ENCODE measurements at regions not wholly inside any gene's neighbourhood (a gene's known extent, or its start where the extent isn't known, plus 50 kb on each side); places are given as distances from the start of the nearest gene placed in this dataset.

DNA sequence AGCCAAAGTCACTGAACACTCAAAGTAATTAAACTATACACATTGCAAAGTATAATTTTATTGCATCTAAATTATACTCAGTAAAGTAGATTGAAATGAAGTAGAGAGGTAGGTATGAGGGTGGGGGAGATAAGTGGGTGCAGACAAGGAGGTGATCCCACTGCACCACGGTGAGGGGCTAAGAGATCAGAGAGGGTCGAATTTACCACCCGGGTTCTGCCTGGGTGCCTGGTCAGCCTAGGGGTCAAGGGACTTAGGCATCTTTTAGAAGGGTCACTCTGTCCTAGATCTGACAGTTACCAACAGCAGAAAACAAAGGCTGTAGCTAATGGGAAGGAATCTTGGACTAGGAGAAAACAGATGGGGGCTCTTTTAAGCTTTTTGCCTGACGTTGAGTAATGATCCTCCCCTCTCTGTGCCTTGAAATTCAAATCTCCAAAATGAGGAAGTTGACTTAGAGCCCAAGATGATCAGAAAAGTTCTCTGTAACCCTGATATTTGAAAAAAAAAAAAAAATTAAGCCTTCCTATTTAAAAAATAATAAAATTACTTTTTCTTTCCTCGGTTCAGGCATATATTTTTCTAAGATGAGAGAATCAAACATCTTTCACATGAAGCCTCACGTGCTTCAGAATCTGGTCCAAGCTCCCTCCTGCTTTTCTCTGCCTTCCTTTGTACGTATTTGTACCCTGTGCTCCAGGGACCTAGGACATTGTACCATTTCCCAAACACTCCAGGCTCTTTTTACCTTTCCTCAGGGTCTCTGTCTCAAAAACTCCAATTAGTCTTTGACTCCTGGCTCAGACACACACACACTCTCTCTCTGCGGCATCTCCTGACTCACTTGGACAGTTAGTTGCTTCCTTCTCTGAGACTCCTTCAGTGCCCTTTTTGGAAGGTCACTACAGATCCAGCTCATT lies 353.9 kb downstream of the CYRIA start:
- Mint-ChIP-seq H3K4me1 (ENCODE audit: low read depth, unreplicated experiment) (no peaks in the 10 kb centered on the region), H3K4me3 (ENCODE audit: unreplicated experiment) (no peak overlapping the region), H3K36me3 (ENCODE audit: unreplicated experiment) (no peaks in the 10 kb centered on the region), H3K9me3 (ENCODE audit: unreplicated experiment) (peaks cover 2% of the 10 kb centered on the region), H3K27me3 (ENCODE audit: unreplicated experiment) (no peaks in the 10 kb centered on the region), H3K27ac (ENCODE audit: unreplicated experiment) (no peak overlapping the region)
- TF ChIP-seq, protein P1, sequence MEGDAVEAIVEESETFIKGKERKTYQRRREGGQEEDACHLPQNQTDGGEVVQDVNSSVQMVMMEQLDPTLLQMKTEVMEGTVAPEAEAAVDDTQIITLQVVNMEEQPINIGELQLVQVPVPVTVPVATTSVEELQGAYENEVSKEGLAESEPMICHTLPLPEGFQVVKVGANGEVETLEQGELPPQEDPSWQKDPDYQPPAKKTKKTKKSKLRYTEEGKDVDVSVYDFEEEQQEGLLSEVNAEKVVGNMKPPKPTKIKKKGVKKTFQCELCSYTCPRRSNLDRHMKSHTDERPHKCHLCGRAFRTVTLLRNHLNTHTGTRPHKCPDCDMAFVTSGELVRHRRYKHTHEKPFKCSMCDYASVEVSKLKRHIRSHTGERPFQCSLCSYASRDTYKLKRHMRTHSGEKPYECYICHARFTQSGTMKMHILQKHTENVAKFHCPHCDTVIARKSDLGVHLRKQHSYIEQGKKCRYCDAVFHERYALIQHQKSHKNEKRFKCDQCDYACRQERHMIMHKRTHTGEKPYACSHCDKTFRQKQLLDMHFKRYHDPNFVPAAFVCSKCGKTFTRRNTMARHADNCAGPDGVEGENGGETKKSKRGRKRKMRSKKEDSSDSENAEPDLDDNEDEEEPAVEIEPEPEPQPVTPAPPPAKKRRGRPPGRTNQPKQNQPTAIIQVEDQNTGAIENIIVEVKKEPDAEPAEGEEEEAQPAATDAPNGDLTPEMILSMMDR (IDR thresholded peaks at IDR 0.05; ENCODE audit: partially characterized antibody, unreplicated experiment): no peak
- no peak for DNase-seq

DNA sequence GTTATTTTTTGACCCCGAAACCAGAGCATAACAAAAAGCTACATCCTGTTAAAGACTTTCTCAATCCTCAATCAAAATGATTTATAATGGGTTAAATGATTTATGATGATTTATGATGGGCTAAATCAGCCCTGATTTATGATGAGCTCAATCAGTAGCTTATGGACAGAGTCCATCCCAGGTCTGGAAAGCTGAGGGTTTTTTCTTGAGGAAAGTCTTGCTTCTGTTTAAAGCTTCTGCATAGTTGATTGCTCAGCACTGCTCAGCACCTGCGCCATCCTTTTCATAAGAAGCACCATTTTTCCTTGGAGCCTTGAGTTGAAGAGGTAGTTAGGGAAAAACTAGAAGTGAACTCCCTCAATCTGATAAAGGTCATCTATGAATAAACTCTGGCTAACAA lies 356.8 kb downstream of the CYRIA start:
- Mint-ChIP-seq H3K36me3 (ENCODE audit: unreplicated experiment) (no peaks in the 10 kb centered on the region), H3K4me3 (ENCODE audit: unreplicated experiment) (no peak overlapping the region), H3K27me3 (ENCODE audit: unreplicated experiment) (no peaks in the 10 kb centered on the region), H3K4me1 (ENCODE audit: low read depth, unreplicated experiment) (no peaks in the 10 kb centered on the region), H3K9me3 (ENCODE audit: unreplicated experiment) (no peaks in the 10 kb centered on the region), H3K27ac (ENCODE audit: unreplicated experiment) (no peak overlapping the region)
- no peak for DNase-seq
- TF ChIP-seq, protein P1 (IDR thresholded peaks at IDR 0.05; ENCODE audit: partially characterized antibody, unreplicated experiment): no peak

DNA sequence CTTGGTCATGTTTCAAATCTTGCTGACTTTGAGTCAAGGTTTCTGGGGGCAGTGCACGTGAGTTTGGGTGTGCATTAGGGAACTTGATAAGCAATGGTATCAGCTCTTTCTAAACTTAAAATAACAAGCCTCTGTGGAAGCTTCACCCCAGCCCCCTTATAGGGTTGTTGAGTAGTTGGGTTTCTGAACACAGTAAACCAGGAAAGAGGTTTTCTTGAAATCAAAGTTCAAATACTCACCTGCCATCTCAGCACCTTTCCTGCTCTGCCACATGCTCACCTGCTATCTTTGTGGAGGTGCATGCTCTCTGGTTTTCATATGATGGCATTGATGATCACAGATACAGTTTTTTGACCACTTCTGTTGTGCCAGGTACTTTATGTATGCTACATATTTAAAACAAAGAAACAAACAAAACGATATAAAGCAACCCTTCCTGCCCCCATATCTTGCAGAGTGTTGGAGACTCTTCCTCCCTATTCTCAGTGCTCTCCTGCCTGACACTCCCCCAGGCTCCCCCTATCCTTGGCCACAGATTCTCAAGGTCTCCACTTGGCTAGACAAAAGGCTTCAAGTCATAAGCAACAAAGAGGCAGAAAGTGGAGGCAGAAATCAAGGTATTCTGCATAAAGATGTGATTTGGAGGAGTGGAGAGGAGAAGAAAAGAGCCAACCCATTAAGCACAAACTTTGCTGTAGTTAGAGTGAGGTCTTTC lies 360.6 kb downstream of the CYRIA start:
- TF ChIP-seq, protein P1 (IDR thresholded peaks at IDR 0.05; ENCODE audit: partially characterized antibody, unreplicated experiment): no peak
- no peak for DNase-seq
- Mint-ChIP-seq H3K4me3 (ENCODE audit: unreplicated experiment) (no peak overlapping the region), H3K9me3 (ENCODE audit: unreplicated experiment) (no peaks in the 10 kb centered on the region), H3K36me3 (ENCODE audit: unreplicated experiment) (peaks cover 4% of the 10 kb centered on the region), H3K27me3 (ENCODE audit: unreplicated experiment) (peaks cover 3% of the 10 kb centered on the region), H3K27ac (ENCODE audit: unreplicated experiment) (no peak overlapping the region), H3K4me1 (ENCODE audit: low read depth, unreplicated experiment) (no peaks in the 10 kb centered on the region)

DNA sequence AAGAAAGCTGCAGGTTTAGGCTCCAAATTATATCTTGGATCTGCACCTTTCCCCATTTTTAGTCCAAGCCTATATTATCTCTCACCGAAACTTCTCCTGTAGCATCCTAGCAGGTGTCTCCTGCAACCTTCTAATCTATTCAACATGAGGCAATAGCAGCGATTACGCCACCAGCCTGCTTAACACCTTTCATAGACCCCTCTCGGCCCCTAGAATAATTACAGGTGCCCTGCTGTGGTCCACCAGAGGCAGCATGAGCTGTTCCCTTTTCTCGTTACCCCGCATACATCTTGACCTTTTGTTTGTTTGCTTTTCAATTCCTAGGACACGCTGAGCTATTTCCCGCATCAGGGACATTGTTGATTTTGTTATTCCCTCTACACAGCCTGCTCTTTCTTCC lies 361.9 kb downstream of the CYRIA start:
- TF ChIP-seq, protein P1 (IDR thresholded peaks at IDR 0.05; ENCODE audit: partially characterized antibody, unreplicated experiment): no peak
- Mint-ChIP-seq H3K4me1 (ENCODE audit: low read depth, unreplicated experiment) (no peaks in the 10 kb centered on the region), H3K4me3 (ENCODE audit: unreplicated experiment) (no peak overlapping the region), H3K27ac (ENCODE audit: unreplicated experiment) (no peak overlapping the region), H3K36me3 (ENCODE audit: unreplicated experiment) (peaks cover 4% of the 10 kb centered on the region), H3K27me3 (ENCODE audit: unreplicated experiment) (peaks cover 3% of the 10 kb centered on the region), H3K9me3 (ENCODE audit: unreplicated experiment) (no peaks in the 10 kb centered on the region)
- no peak for DNase-seq

DNA sequence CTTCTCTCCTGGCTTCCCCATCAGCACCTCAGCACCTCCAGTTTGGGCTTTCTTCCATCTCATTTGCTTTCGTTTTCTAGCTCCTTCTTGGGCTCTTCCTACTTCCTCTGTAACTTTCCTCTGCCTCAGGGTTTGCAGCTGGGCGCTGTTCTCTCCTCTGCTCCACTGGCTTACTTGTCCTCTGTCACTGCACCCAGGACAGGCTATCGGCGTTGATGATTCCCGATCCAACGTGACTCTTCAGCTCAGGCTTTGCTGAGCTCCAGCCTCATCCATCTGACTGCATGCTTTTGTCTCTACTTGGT lies 362.4 kb downstream of the CYRIA start:
- Mint-ChIP-seq H3K9me3 (ENCODE audit: unreplicated experiment) (no peaks in the 10 kb centered on the region), H3K27me3 (ENCODE audit: unreplicated experiment) (peaks cover 3% of the 10 kb centered on the region), H3K27ac (ENCODE audit: unreplicated experiment) (no peak overlapping the region), H3K4me1 (ENCODE audit: low read depth, unreplicated experiment) (no peaks in the 10 kb centered on the region), H3K36me3 (ENCODE audit: unreplicated experiment) (peaks cover 4% of the 10 kb centered on the region), H3K4me3 (ENCODE audit: unreplicated experiment) (no peak overlapping the region)
- TF ChIP-seq, protein P1 (IDR thresholded peaks at IDR 0.05; ENCODE audit: partially characterized antibody, unreplicated experiment): no peak
- DNase-seq: no peak
